Gastroesophageal sphincter (tissue), 4 donors: ENCODE measurements at regions not wholly inside any gene's neighbourhood (a gene's known extent, or its start where the extent isn't known, plus 50 kb on each side); places are given as distances from the start of the nearest gene placed in this dataset.

Experiments used
- ATAC-seq: fragments of 150-250 bp; one replicate; pipeline ENCODE4 v1.9.1; 2016; ENCODE audit warnings: mild to moderate bottlenecking, moderate library complexity
- H3K27ac ChIP-seq, 4 donors: fragments of 200-600 bp; sonication (generic) in 3 of 4; 1 replicate in 3 of 4; 2 replicates in 1 of 4; pipeline ENCODE4 v1.5.1; 2016 to 2019
- H3K27me3 ChIP-seq: fragments of 200-600 bp; sonication (generic); one replicate; pipeline ENCODE4 v1.5.1; 2019
- H3K36me3 ChIP-seq, 2 donors: fragments of 200-600 bp; sonication (generic); one replicate each; pipeline ENCODE4 v1.5.1; 2019; ENCODE audit warnings: control low read depth in 1 of 2
- H3K4me1 ChIP-seq, 3 donors: fragments of 200-600 bp; sonication (generic); 1 replicate in 2 of 3; 2 replicates in 1 of 3; pipeline ENCODE4 v1.5.1; 2016 to 2019; ENCODE audit warnings: control low read depth in 2 of 3
- H3K4me3 ChIP-seq, 2 donors: fragments of 200-600 bp; sonication (generic); one replicate each; pipeline ENCODE4 v1.5.1; 2019; ENCODE audit warnings: mild to moderate bottlenecking in 1 of 2, moderate library complexity in 1 of 2
- H3K9me3 ChIP-seq, 3 donors: fragments of 200-600 bp; sonication (generic); one replicate each; pipeline ENCODE4 v1.5.1; 2017 to 2019; ENCODE audit warnings: control low read depth in 2 of 3
- EP300 ChIP-seq: sonication (generic); formaldehyde crosslinking; IDR thresholded peaks from one replicate; pipeline ENCODE4 v1.6.1; 2017; ENCODE audit warnings: antibody characterized with exemption, mild to moderate bottlenecking
- POLR2A ChIP-seq, 2 donors: fragments of 450-650 bp; IDR thresholded peaks; one replicate each; pipeline ENCODE4 v1.6.1; 2017; ENCODE audit warnings: antibody characterized with exemption in 2 of 2, mild to moderate bottlenecking in 2 of 2, moderate library complexity in 1 of 2
- POLR2AphosphoS5 ChIP-seq: sonication (generic); formaldehyde crosslinking; IDR thresholded peaks from one replicate; pipeline ENCODE4 v1.6.1; 2017; ENCODE audit warnings: antibody characterized with exemption
- WGBS, 2 donors: methylation state at CpG; one replicate each; pipeline ENCODE4 v1.1.5; 2018; ENCODE audit warnings: low coverage in 1 of 2; 5-methylcytosine and 5-hydroxymethylcytosine counted together
- small RNA-seq, 4 donors: library from RNA; depleted of rRNA; stranded (forward); fragments of <200 nt; gene quantifications; one replicate each; pipeline ENCODE3, GENCODE V24; 2016
- TF ChIP-seq, protein P1 (sequence below), 4 experiments: fragments of 200-600 bp in 2 of 4; fragments of 450-650 bp in 2 of 4; sonication (generic) in 1 of 4; IDR thresholded peaks; one replicate each; pipeline ENCODE4 v1.5.1; 2017 to 2019; ENCODE audit warnings: antibody characterized with exemption in 4 of 4, mild to moderate bottlenecking in 2 of 4, moderate library complexity in 2 of 4

DNA sequence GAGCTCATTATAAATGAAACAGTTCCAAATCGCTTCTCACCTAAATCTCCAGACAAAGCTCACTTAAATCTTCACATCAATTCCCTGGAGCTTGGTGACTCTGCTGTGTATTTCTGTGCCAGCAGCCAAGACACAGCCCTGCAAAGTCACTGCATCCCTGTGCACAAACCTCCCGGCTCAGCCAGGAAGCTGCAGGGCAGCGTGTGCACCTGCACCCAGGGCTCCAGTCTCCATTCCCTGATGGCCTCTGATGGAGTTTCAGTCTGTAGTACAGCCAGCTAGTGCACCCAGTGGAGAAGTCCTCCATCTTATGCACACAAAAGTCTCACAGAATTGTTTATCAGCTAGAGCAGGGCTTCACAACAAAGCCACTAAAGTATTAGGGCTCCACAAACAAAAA, 51.1 kb upstream of the PRSS58 start:
- no peak for TF ChIP-seq POLR2AphosphoS5
- no peak for TF ChIP-seq POLR2A (IDR thresholded peaks at IDR 0.05)
- TF ChIP-seq EP300, result no peak
- TF ChIP-seq, protein P1, sequence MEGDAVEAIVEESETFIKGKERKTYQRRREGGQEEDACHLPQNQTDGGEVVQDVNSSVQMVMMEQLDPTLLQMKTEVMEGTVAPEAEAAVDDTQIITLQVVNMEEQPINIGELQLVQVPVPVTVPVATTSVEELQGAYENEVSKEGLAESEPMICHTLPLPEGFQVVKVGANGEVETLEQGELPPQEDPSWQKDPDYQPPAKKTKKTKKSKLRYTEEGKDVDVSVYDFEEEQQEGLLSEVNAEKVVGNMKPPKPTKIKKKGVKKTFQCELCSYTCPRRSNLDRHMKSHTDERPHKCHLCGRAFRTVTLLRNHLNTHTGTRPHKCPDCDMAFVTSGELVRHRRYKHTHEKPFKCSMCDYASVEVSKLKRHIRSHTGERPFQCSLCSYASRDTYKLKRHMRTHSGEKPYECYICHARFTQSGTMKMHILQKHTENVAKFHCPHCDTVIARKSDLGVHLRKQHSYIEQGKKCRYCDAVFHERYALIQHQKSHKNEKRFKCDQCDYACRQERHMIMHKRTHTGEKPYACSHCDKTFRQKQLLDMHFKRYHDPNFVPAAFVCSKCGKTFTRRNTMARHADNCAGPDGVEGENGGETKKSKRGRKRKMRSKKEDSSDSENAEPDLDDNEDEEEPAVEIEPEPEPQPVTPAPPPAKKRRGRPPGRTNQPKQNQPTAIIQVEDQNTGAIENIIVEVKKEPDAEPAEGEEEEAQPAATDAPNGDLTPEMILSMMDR (IDR thresholded peaks at IDR 0.05), result no peak
- H3K4me3 ChIP-seq, result no peak overlapping the region
- no peaks in the 10 kb centered on the region for H3K4me1 ChIP-seq
- no peaks in the 10 kb centered on the region for H3K36me3 ChIP-seq
- WGBS, 2 donors, result 63 to 92% methylated on average over 1 to 3 of the region's 3 CpGs
- H3K27ac ChIP-seq, result no peak overlapping the region
- H3K27me3 ChIP-seq, result peaks cover 17% of the 10 kb centered on the region
- no peaks in the 10 kb centered on the region for H3K9me3 ChIP-seq
- ATAC-seq, result no peak

DNA sequence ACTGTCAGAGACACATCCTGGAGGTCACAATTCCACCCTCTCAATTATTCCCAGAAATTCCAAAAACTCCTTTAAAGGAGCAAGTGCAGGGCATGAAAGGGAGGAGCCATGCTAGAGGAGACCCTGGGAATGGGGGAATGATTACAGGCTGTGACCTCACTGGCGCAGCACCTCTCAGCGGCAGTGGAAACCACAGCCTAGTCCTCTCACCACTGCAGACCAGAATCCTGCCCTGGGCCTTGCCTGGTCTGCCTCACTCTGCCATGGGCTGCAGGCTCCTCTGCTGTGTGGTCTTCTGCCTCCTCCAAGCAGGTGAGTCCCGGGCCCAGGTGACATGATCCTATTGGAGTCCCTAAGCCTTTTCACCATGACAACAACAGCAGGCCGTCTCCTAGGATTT, 50.5 kb upstream of the PRSS58 start:
- Histone ChIP-seq H3K4me1 (no peaks in the 10 kb centered on the region), H3K36me3 (no peaks in the 10 kb centered on the region), H3K27ac (no peak overlapping the region), H3K4me3 (no peak overlapping the region), H3K9me3 (no peaks in the 10 kb centered on the region), H3K27me3 (peaks cover 16% of the 10 kb centered on the region)
- 69 to 83% methylated on average over 2 to 4 of the region's 4 CpGs for WGBS, 2 donors
- no peak for ATAC-seq
- TF ChIP-seq EP300 (no peak), POLR2A (IDR thresholded peaks at IDR 0.05) (no peak), POLR2AphosphoS5 (no peak)
- TF ChIP-seq, protein P1 (IDR thresholded peaks at IDR 0.05), result no peak

Small RNA genes in the stretch of these regions (small RNA-seq; reads per million reads assigned to genes)
- gene TRBV5-2 (0 reads per million in 4 donors), gene TRBV8-1 (0 reads per million in 4 donors), gene TRBV8-2 (0 reads per million in 4 donors)
